CD4-positive, alpha-beta T cell (primary cell): ENCODE measurements at regions not wholly inside any gene's neighbourhood (a gene's known extent, or its start where the extent isn't known, plus 50 kb on each side); places are given as distances from the start of the nearest gene placed in this dataset.

Experiments used
- ATAC-seq: fragments of 200-7000 bp; cut with Tn5 transposase; one replicate; pipeline ENCODE4 v1.10.0; 2022; ENCODE audit warnings: mild to moderate bottlenecking; ENCODE audit not compliant: poor library complexity
- CTCF ChIA-PET: fragments of 350-600 bp; sonication (Branson Sonifier 250); formaldehyde crosslinking; loops from one replicate; lab custom pipeline; 2021; ENCODE audit warnings: antibody characterized with exemption, inconsistent platforms; lab: Charles Lee
- POLR2A ChIA-PET: fragments of 350-600 bp; sonication (Branson Sonifier 250); formaldehyde crosslinking; loops from one replicate; lab custom pipeline; 2021; ENCODE audit warnings: antibody characterized with exemption, inconsistent platforms; lab: Charles Lee
- DNase-seq, 14 experiments: peaks; one replicate each; pipeline ENCODE4 v3.0.0-alpha.2; 2013 to 2020; ENCODE audit warnings: mixed read lengths in 2 of 14
- H3K27ac ChIP-seq, 2 donors: one replicate each; pipeline versions ENCODE4 v1.5.1 to v1.7.0; 2013; ENCODE audit warnings: low read length in 2 of 2, low read depth in 1 of 2, mild to moderate bottlenecking in 1 of 2
- H3K27me3 ChIP-seq, 2 experiments: 1 replicate in 1 of 2; 2 replicates in 1 of 2; pipeline versions ENCODE4 v1.6.1 to v1.7.0; 2013; ENCODE audit warnings: low read length in 2 of 2, control low read depth in 1 of 2, mild to moderate bottlenecking in 1 of 2, moderate library complexity in 1 of 2; ENCODE audit not compliant: insufficient read depth in 2 of 2, control insufficient read depth in 1 of 2
- H3K36me3 ChIP-seq: one replicate; pipeline ENCODE4 v1.6.1; 2013; ENCODE audit warnings: low read length, control low read depth; ENCODE audit not compliant: insufficient read depth
- H3K4me1 ChIP-seq: one replicate; pipeline ENCODE4 v1.6.1; 2013; ENCODE audit warnings: low read length, control low read depth; ENCODE audit not compliant: insufficient read depth
- H3K4me3 ChIP-seq: one replicate; pipeline ENCODE4 v1.5.1; 2013; ENCODE audit warnings: mild to moderate bottlenecking, low read length, moderate library complexity
- H3K9me3 ChIP-seq, 2 experiments: 1 replicate in 1 of 2; 2 replicates in 1 of 2; pipeline versions ENCODE4 v1.6.1 to v1.7.0; 2013; ENCODE audit warnings: low read length in 2 of 2, mild to moderate bottlenecking in 2 of 2, control low read depth in 1 of 2, moderate library complexity in 1 of 2; ENCODE audit not compliant: control insufficient read depth in 1 of 2, insufficient read depth in 1 of 2
- H3K27ac Mint-ChIP-seq: one replicate; pipeline ENCODE4 v1.8.0; 2020; ENCODE audit warnings: mixed read lengths
- H3K27me3 Mint-ChIP-seq: one replicate; pipeline ENCODE4 v1.8.0; 2021; ENCODE audit warnings: mixed read lengths
- H3K36me3 Mint-ChIP-seq: one replicate; pipeline ENCODE4 v1.8.0; 2021; ENCODE audit warnings: low read depth, mixed read lengths
- H3K4me1 Mint-ChIP-seq: one replicate; pipeline ENCODE4 v1.8.0; 2021; ENCODE audit warnings: low read depth, mixed read lengths
- H3K4me3 Mint-ChIP-seq: one replicate; pipeline ENCODE4 v1.8.0; 2020; ENCODE audit warnings: mild to moderate bottlenecking, mixed read lengths
- H3K9me3 Mint-ChIP-seq: one replicate; pipeline ENCODE4 v1.8.0; 2020; ENCODE audit warnings: mixed read lengths
- CTCF ChIP-seq: fragments of 200-600 bp; IDR thresholded peaks from one replicate; pipeline ENCODE4 v1.8.0; 2022; ENCODE audit warnings: antibody characterized with exemption, mild to moderate bottlenecking
- intact Hi-C, 2 experiments: fragments of 100-400 bp; cut with DNase I in 1 of 2; cut with micrococcal nuclease in 1 of 2; formaldehyde crosslinking; loops; one replicate each; pipeline versions ENCODE4 v1.15.1 to v1.9.0; 2023 to 2025; cut with DNase I, micrococcal nuclease

GRCh38 chr9:91154686-91155085 is 207.0 kb downstream of the AUH start:
- Mint-ChIP-seq H3K27ac (no peak overlapping the region), H3K27me3 (no peaks in the 10 kb centered on the region), H3K36me3 (no peaks in the 10 kb centered on the region), H3K4me1 (peaks cover 31% of the 10 kb centered on the region), H3K9me3 (no peaks in the 10 kb centered on the region), H3K4me3 (no peak overlapping the region)
- Histone ChIP-seq H3K36me3 (no peaks in the 10 kb centered on the region), H3K4me3 (no peak overlapping the region), H3K9me3 (peaks cover 0 to 10% of the 10 kb centered on the region in 2 experiments), H3K4me1 (peaks cover 18% of the 10 kb centered on the region), H3K27ac (no peak overlapping the region), H3K27me3 (no peaks in the 10 kb centered on the region)
- intact Hi-C loops: loop anchor here in 1 of 2 experiments (5.0 kb wide), 1 partner anchor 107 kb away; no protein-coding TSS in a partner anchor
- ChIA-PET POLR2A (no interaction called here), CTCF (no interaction called here)
- ATAC-seq (no peak), DNase-seq (no peak)
- no peak for TF ChIP-seq CTCF

- intact Hi-C loops: no loop called here
- no peaks in the 10 kb centered on the region for H3K27me3 ChIP-seq
- peaks cover 29% of the 10 kb centered on the region for H3K4me1 Mint-ChIP-seq
- no peaks in the 10 kb centered on the region for H3K36me3 ChIP-seq
- ChIA-PET POLR2A (no interaction called here), CTCF (no interaction called here)
- no peak for TF ChIP-seq CTCF
- peaks cover 17% of the 10 kb centered on the region for H3K4me1 ChIP-seq
- no peak overlapping the region for H3K4me3 ChIP-seq
- H3K9me3 ChIP-seq: peaks cover 0 to 10% of the 10 kb centered on the region in 2 experiments
- no peak for DNase-seq
- H3K36me3 Mint-ChIP-seq: no peaks in the 10 kb centered on the region
- H3K27ac Mint-ChIP-seq: no peak overlapping the region
- H3K27ac ChIP-seq: no peak overlapping the region
- ATAC-seq: no peak
- H3K9me3 Mint-ChIP-seq: no peaks in the 10 kb centered on the region
- no peaks in the 10 kb centered on the region for H3K27me3 Mint-ChIP-seq
- no peak overlapping the region for H3K4me3 Mint-ChIP-seq
Measured at GRCh38 chr9:91155181-91155580, 206.5 kb downstream of the AUH start.

- H3K9me3 Mint-ChIP-seq: no peaks in the 10 kb centered on the region
- no peak for TF ChIP-seq CTCF
- H3K27me3 ChIP-seq: no peaks in the 10 kb centered on the region
- H3K4me1 ChIP-seq: peaks cover 10% of the 10 kb centered on the region
- H3K9me3 ChIP-seq: peaks cover 0 to 10% of the 10 kb centered on the region in 2 experiments
- no peak overlapping the region for H3K27ac ChIP-seq
- H3K27me3 Mint-ChIP-seq: no peaks in the 10 kb centered on the region
- no peak for ATAC-seq
- H3K4me3 ChIP-seq: no peak overlapping the region
- H3K4me1 Mint-ChIP-seq: peaks cover 22% of the 10 kb centered on the region
- intact Hi-C loops: no loop called here
- H3K4me3 Mint-ChIP-seq: no peak overlapping the region
- no peaks in the 10 kb centered on the region for H3K36me3 Mint-ChIP-seq
- ChIA-PET POLR2A (no interaction called here), CTCF (no interaction called here)
- no peak overlapping the region for H3K27ac Mint-ChIP-seq
- DNase-seq: no peak
- no peaks in the 10 kb centered on the region for H3K36me3 ChIP-seq
Measured at GRCh38 chr9:91155746-91156376, 205.9 kb downstream of the AUH start.
